ENCODE measurements at regions not wholly inside any gene's neighbourhood (a gene's known extent, or its start where the extent isn't known, plus 50 kb on each side); places are given as distances from the start of the nearest gene placed in this dataset.
A peak's percentile ranks its signal among the peaks of the same experiment; 100 is the strongest.

GRCh38 chr5:145506185-145506850 lies 328.8 kb downstream of the PRELID2 start:
- no TSS peak for BruUV-seq (replicated peaks)
- no peaks in the 10 kb centered on the region for H3K27me3 Mint-ChIP-seq (ENCODE audit: unreplicated experiment)
- peaks cover 7% of the 10 kb centered on the region for H3K9me3 Mint-ChIP-seq (ENCODE audit: low read depth, unreplicated experiment)
- no peak overlapping the region for H3K4me3 Mint-ChIP-seq (ENCODE audit: low read depth, unreplicated experiment)
- no peak for TF ChIP-seq CTCF (IDR thresholded peaks at IDR 0.05; ENCODE audit: unreplicated experiment)
- H3K36me3 Mint-ChIP-seq (ENCODE audit: insufficient read depth, unreplicated experiment) = peaks cover 7% of the 10 kb centered on the region
- no peak for DNase-seq
- peaks cover 26% of the 10 kb centered on the region for H3K4me1 Mint-ChIP-seq (ENCODE audit: low read depth, unreplicated experiment)
- H3K27ac Mint-ChIP-seq (ENCODE audit: unreplicated experiment) = no peak overlapping the region
- CTCF ChIA-PET = no interaction called here
- intact Hi-C loops (cut with micrococcal nuclease; ENCODE audit: unreplicated experiment) = no loop called here

GRCh38 chr5:145502906-145503305 lies 332.2 kb downstream of the PRELID2 start:
- no peak for TF ChIP-seq CTCF (IDR thresholded peaks at IDR 0.05; ENCODE audit: unreplicated experiment)
- BruUV-seq (replicated peaks) = no TSS peak
- no peak overlapping the region for H3K27ac Mint-ChIP-seq (ENCODE audit: unreplicated experiment)

GRCh38 chr5:145500710-145501109 lies 334.4 kb downstream of the PRELID2 start:
- peaks cover 4% of the 10 kb centered on the region for H3K36me3 Mint-ChIP-seq (ENCODE audit: insufficient read depth, unreplicated experiment)
- no peaks in the 10 kb centered on the region for H3K27me3 Mint-ChIP-seq (ENCODE audit: unreplicated experiment)
- TF ChIP-seq CTCF (IDR thresholded peaks at IDR 0.05; ENCODE audit: unreplicated experiment) = no peak
- DNase-seq = no peak
- intact Hi-C loops (cut with micrococcal nuclease; ENCODE audit: unreplicated experiment) = no loop called here
- H3K27ac Mint-ChIP-seq (ENCODE audit: unreplicated experiment) = no peak overlapping the region
- no TSS peak for BruUV-seq (replicated peaks)
- CTCF ChIA-PET = interaction anchor here (1.1 kb wide), 1 partner anchor 11 kb away, joined by 3 read pairs; no protein-coding TSS in a partner anchor
- H3K4me1 Mint-ChIP-seq (ENCODE audit: low read depth, unreplicated experiment) = peaks cover 27% of the 10 kb centered on the region
- H3K9me3 Mint-ChIP-seq (ENCODE audit: low read depth, unreplicated experiment) = peaks cover 7% of the 10 kb centered on the region
- no peak overlapping the region for H3K4me3 Mint-ChIP-seq (ENCODE audit: low read depth, unreplicated experiment)

More at GRCh38 chr5:145502906-145503305, 332.2 kb downstream of the PRELID2 start:
- intact Hi-C loops (cut with micrococcal nuclease; ENCODE audit: unreplicated experiment) = no loop called here
- no peak for DNase-seq
- Mint-ChIP-seq H3K36me3 (ENCODE audit: insufficient read depth, unreplicated experiment) (no peaks in the 10 kb centered on the region), H3K9me3 (ENCODE audit: low read depth, unreplicated experiment) (peaks cover 7% of the 10 kb centered on the region), H3K4me1 (ENCODE audit: low read depth, unreplicated experiment) (peaks cover 13% of the 10 kb centered on the region), H3K4me3 (ENCODE audit: low read depth, unreplicated experiment) (no peak overlapping the region), H3K27me3 (ENCODE audit: unreplicated experiment) (no peaks in the 10 kb centered on the region)
- CTCF ChIA-PET = interaction anchor here (0.6 to 1.0 kb wide), 2 partner anchors 18 to 968 kb away, joined by 4 read pairs; no protein-coding TSS in a partner anchor

GRCh38 chr5:145499483-145499882 lies 335.7 kb downstream of the PRELID2 start:
- peak overlapping the region; percentile 21 for H3K27ac Mint-ChIP-seq (ENCODE audit: unreplicated experiment)
- H3K4me1 Mint-ChIP-seq (ENCODE audit: low read depth, unreplicated experiment) = peaks cover 38% of the 10 kb centered on the region
- H3K27me3 Mint-ChIP-seq (ENCODE audit: unreplicated experiment) = no peaks in the 10 kb centered on the region
- no peak overlapping the region for H3K4me3 Mint-ChIP-seq (ENCODE audit: low read depth, unreplicated experiment)
- no TSS peak for BruUV-seq (replicated peaks)
- peaks cover 7% of the 10 kb centered on the region for H3K9me3 Mint-ChIP-seq (ENCODE audit: low read depth, unreplicated experiment)
- intact Hi-C loops (cut with micrococcal nuclease; ENCODE audit: unreplicated experiment) = loop anchor here (10.0 kb wide), 1 partner anchor 335 kb away; the partner anchor contains the start of gene PRELID2
- DNase-seq = no peak
- CTCF ChIA-PET = interaction anchor here (1.1 kb wide), 1 partner anchor 12 kb away, joined by 3 read pairs; no protein-coding TSS in a partner anchor
- H3K36me3 Mint-ChIP-seq (ENCODE audit: insufficient read depth, unreplicated experiment) = peaks cover 9% of the 10 kb centered on the region
- no peak for TF ChIP-seq CTCF (IDR thresholded peaks at IDR 0.05; ENCODE audit: unreplicated experiment)
